ENCODE measurements at regions not wholly inside any gene's neighbourhood (a gene's known extent, or its start where the extent isn't known, plus 50 kb on each side); places are given as distances from the start of the nearest gene placed in this dataset.

- Histone ChIP-seq H3K27ac (ENCODE audit: low read depth, low read length, poor library complexity, severe bottlenecking) (no peak overlapping the region), H3K9me3 (ENCODE audit: low read depth, low read length, poor library complexity, severe bottlenecking) (no peaks in the 10 kb centered on the region), H3K27me3 (replicated peaks; ENCODE audit: insufficient read depth, low read depth, low read length, poor library complexity) (peaks cover 7% of the 10 kb centered on the region), H3K4me3 (ENCODE audit: low read depth, low read length, poor library complexity, severe bottlenecking) (no peak overlapping the region), H3K36me3 (ENCODE audit: insufficient read depth, low read length, poor library complexity, severe bottlenecking) (no peaks in the 10 kb centered on the region), H3K4me1 (ENCODE audit: insufficient read depth, low read length, poor library complexity, severe bottlenecking) (no peaks in the 10 kb centered on the region)
- DNase-seq (ENCODE audit: low spot score) = no peak
- no peak for TF ChIP-seq EZH2 (IDR thresholded peaks at IDR 0.05; ENCODE audit: borderline replicate concordance, low read depth, low read length, poor library complexity, severe bottlenecking)
- no peak for TF ChIP-seq CTCF (conservative IDR thresholded peaks at IDR 0.05; ENCODE audit: low read depth, low read length)
- ChIA-PET CTCF (no interaction called here), POLR2A (ENCODE audit: low non-redundant PET) (no interaction called here)
- intact Hi-C loops (cut with micrococcal nuclease; ENCODE audit: unreplicated experiment) = no loop called here
- BruUV-seq (replicated peaks) = no TSS peak
Measured at GRCh38 chr5:174877987-174878386, 153.6 kb downstream of the MSX2 start.

- no peaks in the 10 kb centered on the region for H3K36me3 ChIP-seq (ENCODE audit: insufficient read depth, low read length, poor library complexity, severe bottlenecking)
- H3K4me3 ChIP-seq (ENCODE audit: low read depth, low read length, poor library complexity, severe bottlenecking) = no peak overlapping the region
- H3K27ac ChIP-seq (ENCODE audit: low read depth, low read length, poor library complexity, severe bottlenecking) = no peak overlapping the region
- BruUV-seq (replicated peaks) = no TSS peak
- no peak for TF ChIP-seq CTCF (conservative IDR thresholded peaks at IDR 0.05; ENCODE audit: low read depth, low read length)
- no peak for TF ChIP-seq EZH2 (IDR thresholded peaks at IDR 0.05; ENCODE audit: borderline replicate concordance, low read depth, low read length, poor library complexity, severe bottlenecking)
- ChIA-PET CTCF (no interaction called here), POLR2A (ENCODE audit: low non-redundant PET) (no interaction called here)
- intact Hi-C loops (cut with micrococcal nuclease; ENCODE audit: unreplicated experiment) = no loop called here
- peaks cover 10% of the 10 kb centered on the region for H3K27me3 ChIP-seq (replicated peaks; ENCODE audit: insufficient read depth, low read depth, low read length, poor library complexity)
- DNase-seq (ENCODE audit: low spot score) = no peak
- no peaks in the 10 kb centered on the region for H3K4me1 ChIP-seq (ENCODE audit: insufficient read depth, low read length, poor library complexity, severe bottlenecking)
- H3K9me3 ChIP-seq (ENCODE audit: low read depth, low read length, poor library complexity, severe bottlenecking) = no peaks in the 10 kb centered on the region
Measured at GRCh38 chr5:174872271-174872670, 147.9 kb downstream of the MSX2 start.

- no peak for DNase-seq (ENCODE audit: low spot score)
- no peaks in the 10 kb centered on the region for H3K9me3 ChIP-seq (ENCODE audit: low read depth, low read length, poor library complexity, severe bottlenecking)
- no peak overlapping the region for H3K27ac ChIP-seq (ENCODE audit: low read depth, low read length, poor library complexity, severe bottlenecking)
- BruUV-seq (replicated peaks) = no TSS peak
- intact Hi-C loops (cut with micrococcal nuclease; ENCODE audit: unreplicated experiment) = no loop called here
- TF ChIP-seq CTCF (conservative IDR thresholded peaks at IDR 0.05; ENCODE audit: low read depth, low read length) (no peak), EZH2 (IDR thresholded peaks at IDR 0.05; ENCODE audit: borderline replicate concordance, low read depth, low read length, poor library complexity, severe bottlenecking) (no peak)
- H3K36me3 ChIP-seq (ENCODE audit: insufficient read depth, low read length, poor library complexity, severe bottlenecking) = no peaks in the 10 kb centered on the region
- H3K4me1 ChIP-seq (ENCODE audit: insufficient read depth, low read length, poor library complexity, severe bottlenecking) = no peaks in the 10 kb centered on the region
- CTCF ChIA-PET = no interaction called here
- H3K27me3 ChIP-seq (replicated peaks; ENCODE audit: insufficient read depth, low read depth, low read length, poor library complexity) = peaks cover 11% of the 10 kb centered on the region
- no peak overlapping the region for H3K4me3 ChIP-seq (ENCODE audit: low read depth, low read length, poor library complexity, severe bottlenecking)
- POLR2A ChIA-PET (ENCODE audit: low non-redundant PET) = no interaction called here
Measured at GRCh38 chr5:174852143-174852542, 127.8 kb downstream of the MSX2 start.

All from A673 (cell line).